Cardiac muscle cell (in vitro differentiated cells and primary cell): ENCODE measurements at regions not wholly inside any gene's neighbourhood (a gene's known extent, or its start where the extent isn't known, plus 50 kb on each side); places are given as distances from the start of the nearest gene placed in this dataset.

Experiments used
- DNase-seq, 2 donors: peaks; one replicate each; pipeline versions ENCODE4 v3.0.0 to v3.0.0-alpha.2; 2010 to 2017; ENCODE audit warnings: low read depth in 1 of 2, low spot score in 1 of 2
- H3K27ac ChIP-seq: fragments of 200-600 bp; sonication (generic); 2 replicates; pipeline ENCODE4 v1.5.1; 2016
- H3K27me3 ChIP-seq: fragments of 200-600 bp; sonication (generic); 2 replicates; pipeline ENCODE4 v1.6.0; 2016; ENCODE audit warnings: control low read depth
- H3K36me3 ChIP-seq: fragments of 200-600 bp; sonication (generic); 2 replicates; pipeline ENCODE4 v1.5.1; 2016; ENCODE audit warnings: control low read depth
- H3K4me1 ChIP-seq: fragments of 200-600 bp; sonication (generic); 2 replicates; pipeline ENCODE4 v1.8.1; 2017; ENCODE audit warnings: low read depth, mild to moderate bottlenecking, mixed run types
- H3K4me3 ChIP-seq: fragments of 200-600 bp; sonication (generic); 2 replicates; pipeline ENCODE4 v1.5.1; 2016; ENCODE audit warnings: mild to moderate bottlenecking
- H3K9me3 ChIP-seq: fragments of 200-600 bp; sonication (generic); 2 replicates; pipeline ENCODE4 v1.5.1; 2017; ENCODE audit warnings: low read depth, mild to moderate bottlenecking, control low read depth
- TF ChIP-seq, protein P1 (sequence below): IDR thresholded peaks from 2 replicates; pipeline ENCODE4 v1.5.1; 2012; ENCODE audit warnings: low read depth, mild to moderate bottlenecking, low read length

DNA sequence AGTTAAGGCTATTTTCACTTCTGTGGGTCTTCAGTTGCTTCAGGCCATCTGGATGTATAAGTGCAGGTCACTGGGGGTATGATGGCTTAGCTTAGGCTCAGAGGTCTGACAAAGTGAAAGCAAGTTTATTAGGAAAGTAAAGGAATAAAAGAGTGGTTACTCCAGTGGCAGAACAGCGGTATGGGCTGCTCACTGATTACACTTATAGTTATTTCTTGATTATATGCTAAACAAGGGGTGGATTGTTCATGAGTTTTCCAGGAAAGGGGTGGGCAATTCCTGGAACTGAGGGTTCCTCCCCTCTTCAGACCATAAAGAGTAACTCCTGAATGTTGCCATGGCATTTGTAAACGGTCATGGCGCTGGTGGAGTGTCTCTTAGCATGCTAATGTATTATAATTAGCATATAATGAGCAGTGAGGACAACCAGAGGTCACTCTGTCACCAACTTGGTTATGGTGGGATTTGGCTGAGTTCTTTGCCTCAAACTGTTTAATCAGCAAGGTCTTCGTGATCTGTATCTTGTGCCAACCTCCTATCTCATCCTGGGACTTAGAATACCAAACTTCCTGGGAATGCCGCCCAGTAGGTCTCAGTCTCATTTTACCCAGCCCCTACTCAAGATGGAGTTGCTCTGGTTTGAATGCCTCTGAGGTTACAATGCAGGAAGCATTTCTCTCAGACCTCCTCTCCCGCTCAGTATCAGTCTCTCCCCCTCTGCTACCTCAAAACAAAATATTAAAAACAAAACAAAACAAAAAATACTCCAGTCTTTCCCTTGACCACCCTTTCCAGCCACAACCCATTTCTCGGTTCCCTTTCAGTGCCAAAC lies 71.3 kb upstream of the SLC22A11 start:
- TF ChIP-seq, protein P1, sequence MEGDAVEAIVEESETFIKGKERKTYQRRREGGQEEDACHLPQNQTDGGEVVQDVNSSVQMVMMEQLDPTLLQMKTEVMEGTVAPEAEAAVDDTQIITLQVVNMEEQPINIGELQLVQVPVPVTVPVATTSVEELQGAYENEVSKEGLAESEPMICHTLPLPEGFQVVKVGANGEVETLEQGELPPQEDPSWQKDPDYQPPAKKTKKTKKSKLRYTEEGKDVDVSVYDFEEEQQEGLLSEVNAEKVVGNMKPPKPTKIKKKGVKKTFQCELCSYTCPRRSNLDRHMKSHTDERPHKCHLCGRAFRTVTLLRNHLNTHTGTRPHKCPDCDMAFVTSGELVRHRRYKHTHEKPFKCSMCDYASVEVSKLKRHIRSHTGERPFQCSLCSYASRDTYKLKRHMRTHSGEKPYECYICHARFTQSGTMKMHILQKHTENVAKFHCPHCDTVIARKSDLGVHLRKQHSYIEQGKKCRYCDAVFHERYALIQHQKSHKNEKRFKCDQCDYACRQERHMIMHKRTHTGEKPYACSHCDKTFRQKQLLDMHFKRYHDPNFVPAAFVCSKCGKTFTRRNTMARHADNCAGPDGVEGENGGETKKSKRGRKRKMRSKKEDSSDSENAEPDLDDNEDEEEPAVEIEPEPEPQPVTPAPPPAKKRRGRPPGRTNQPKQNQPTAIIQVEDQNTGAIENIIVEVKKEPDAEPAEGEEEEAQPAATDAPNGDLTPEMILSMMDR: no peak
- no peak overlapping the region for H3K27ac ChIP-seq
- H3K36me3 ChIP-seq: no peaks in the 10 kb centered on the region

DNA sequence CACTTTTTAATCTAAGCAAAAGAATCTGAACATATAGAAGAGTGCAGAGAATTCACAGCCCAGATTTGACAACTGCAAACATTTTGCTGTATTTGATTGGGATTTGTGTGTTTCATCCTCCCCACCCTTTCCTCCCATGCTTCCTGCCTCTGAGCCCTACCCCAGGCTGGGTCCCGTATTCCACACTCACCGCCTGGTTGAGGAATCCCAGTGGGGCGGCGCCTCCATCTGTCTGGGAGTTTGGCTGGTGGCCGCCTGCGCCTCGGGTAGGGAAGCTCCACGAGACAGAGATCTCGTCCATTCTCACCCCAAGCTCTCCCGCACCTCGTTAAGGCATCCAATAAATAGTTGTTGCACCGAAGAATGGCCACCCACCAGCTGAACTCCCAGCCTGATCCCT lies 70.7 kb upstream of the SLC22A11 start:
- Histone ChIP-seq H3K4me1 (no peaks in the 10 kb centered on the region), H3K36me3 (no peaks in the 10 kb centered on the region), H3K27ac (no peak overlapping the region), H3K4me3 (no peak overlapping the region), H3K9me3 (no peaks in the 10 kb centered on the region), H3K27me3 (peaks cover 9% of the 10 kb centered on the region)
- TF ChIP-seq, protein P1: no peak
- peak in 1 of 2 donors; percentile 6 for DNase-seq

More for the DNA sequence above, 71.3 kb upstream of the SLC22A11 start:
- Histone ChIP-seq H3K9me3 (no peaks in the 10 kb centered on the region), H3K27me3 (peaks cover 4% of the 10 kb centered on the region), H3K4me1 (no peaks in the 10 kb centered on the region), H3K4me3 (no peak overlapping the region)
- DNase-seq: no peak

DNA sequence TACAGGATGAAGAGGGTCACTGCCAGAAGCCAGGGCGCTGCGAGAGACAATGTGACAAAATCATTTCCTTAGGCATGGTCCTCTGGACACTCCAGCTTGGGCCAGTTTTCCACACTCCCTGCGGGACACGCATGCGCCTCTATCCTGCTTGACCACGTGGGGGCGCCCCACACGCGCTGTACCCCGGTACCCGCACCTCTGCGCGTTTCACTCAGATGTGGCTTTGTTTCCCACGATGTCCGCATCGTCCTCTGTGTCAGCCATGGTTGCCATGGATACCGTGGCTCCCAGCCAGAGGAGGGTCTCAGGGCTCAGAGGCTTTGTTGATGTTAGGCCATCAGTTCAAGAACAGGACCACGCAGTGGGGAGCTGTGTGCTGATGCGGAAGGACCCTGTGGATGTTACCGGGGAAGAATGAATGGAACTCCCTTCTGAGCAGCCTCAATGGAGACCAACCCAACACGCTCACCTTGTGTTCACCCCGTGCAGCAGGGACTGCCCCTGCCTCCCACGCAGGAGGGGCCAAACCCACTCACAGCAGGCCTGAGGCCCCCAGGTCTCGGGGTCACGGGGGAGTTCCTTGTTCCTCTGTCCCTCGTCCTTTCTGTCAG lies 65.8 kb upstream of the SLC22A11 start:
- H3K36me3 ChIP-seq: no peaks in the 10 kb centered on the region
- TF ChIP-seq, protein P1: peak; percentile 71
- H3K4me3 ChIP-seq: no peak overlapping the region
- peaks cover 34% of the 10 kb centered on the region for H3K27me3 ChIP-seq
- no peaks in the 10 kb centered on the region for H3K9me3 ChIP-seq
- no peak overlapping the region for H3K27ac ChIP-seq
- H3K4me1 ChIP-seq: no peaks in the 10 kb centered on the region
- peak; percentile 59 for DNase-seq

DNA sequence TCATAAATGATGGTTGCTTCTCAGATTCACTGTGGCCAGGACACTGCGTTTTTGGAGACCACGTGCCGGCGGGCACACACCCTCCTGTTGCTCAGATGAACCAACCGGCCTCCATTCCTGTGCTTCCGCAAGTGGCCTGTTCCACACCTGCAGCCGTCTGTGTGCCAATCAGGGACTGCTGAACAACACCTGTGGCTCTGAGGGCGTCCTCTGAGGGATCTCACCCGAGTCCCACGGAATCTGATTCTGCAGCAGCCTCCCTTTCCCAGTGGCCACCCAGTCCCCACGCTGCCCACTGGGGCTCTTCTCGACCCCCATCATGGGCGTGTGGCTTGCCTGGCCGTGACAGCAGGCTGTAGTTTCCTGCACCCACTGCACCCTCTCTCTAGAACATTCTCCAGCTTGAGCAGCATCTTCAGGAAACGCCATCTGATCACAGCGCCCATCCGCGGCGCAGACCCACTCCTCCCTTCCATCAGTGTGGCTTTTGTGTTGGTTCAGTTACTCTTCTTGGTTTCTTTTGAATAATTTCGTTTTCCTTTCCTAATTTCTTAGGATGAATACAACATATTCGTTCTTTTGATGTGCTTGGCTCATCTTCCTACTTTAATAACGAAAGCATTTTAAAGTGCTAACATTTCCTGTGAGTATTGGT lies 65.1 kb upstream of the SLC22A11 start:
- no peaks in the 10 kb centered on the region for H3K36me3 ChIP-seq
- no peaks in the 10 kb centered on the region for H3K4me1 ChIP-seq
- TF ChIP-seq, protein P1: no peak
- H3K4me3 ChIP-seq: no peak overlapping the region
- H3K27me3 ChIP-seq: peaks cover 37% of the 10 kb centered on the region
- no peak overlapping the region for H3K27ac ChIP-seq
- DNase-seq: no peak
- no peaks in the 10 kb centered on the region for H3K9me3 ChIP-seq

DNA sequence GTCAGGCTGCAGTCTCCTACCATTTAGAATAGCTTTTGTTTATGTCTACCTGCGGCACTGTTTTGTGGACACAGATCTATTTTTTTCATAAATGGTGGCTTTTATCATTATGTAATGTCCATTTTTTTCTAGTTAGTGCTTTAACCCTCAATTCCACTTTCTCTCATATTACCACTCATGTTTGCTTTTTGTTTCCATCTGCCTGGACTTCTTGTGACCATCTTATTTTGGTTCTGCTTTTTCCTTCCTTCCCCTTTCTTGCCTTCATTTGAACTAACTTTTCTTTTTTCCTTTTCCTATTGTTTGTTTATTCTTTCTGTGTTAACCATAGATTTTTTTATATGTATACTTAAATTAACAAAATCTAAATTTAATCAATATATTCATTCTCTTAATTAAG lies 63.2 kb upstream of the SLC22A11 start:
- Histone ChIP-seq H3K4me3 (no peak overlapping the region), H3K4me1 (no peaks in the 10 kb centered on the region), H3K27ac (no peak overlapping the region), H3K9me3 (no peaks in the 10 kb centered on the region), H3K36me3 (no peaks in the 10 kb centered on the region), H3K27me3 (peaks cover 34% of the 10 kb centered on the region)
- no peak for DNase-seq
- TF ChIP-seq, protein P1: no peak
